DND-41 (cell line): ENCODE measurements at regions not wholly inside any gene's neighbourhood (a gene's known extent, or its start where the extent isn't known, plus 50 kb on each side); places are given as distances from the start of the nearest gene placed in this dataset.

Experiments used
- EZH2 ChIP-seq: IDR thresholded peaks from 3 replicates; pipeline ENCODE4 v1.6.1; 2012; ENCODE audit warnings: borderline replicate concordance, low read depth, mild to moderate bottlenecking, moderate library complexity, low read length, inconsistent platforms; ENCODE audit not compliant: severe bottlenecking
- TF ChIP-seq, protein P1 (sequence below): IDR thresholded peaks from 2 replicates; pipeline ENCODE4 v1.5.1; 2012; ENCODE audit warnings: borderline replicate concordance, low read length, moderate library complexity, mild to moderate bottlenecking; ENCODE audit not compliant: poor library complexity, severe bottlenecking; ENCODE audit errors: extremely low read depth

DNA sequence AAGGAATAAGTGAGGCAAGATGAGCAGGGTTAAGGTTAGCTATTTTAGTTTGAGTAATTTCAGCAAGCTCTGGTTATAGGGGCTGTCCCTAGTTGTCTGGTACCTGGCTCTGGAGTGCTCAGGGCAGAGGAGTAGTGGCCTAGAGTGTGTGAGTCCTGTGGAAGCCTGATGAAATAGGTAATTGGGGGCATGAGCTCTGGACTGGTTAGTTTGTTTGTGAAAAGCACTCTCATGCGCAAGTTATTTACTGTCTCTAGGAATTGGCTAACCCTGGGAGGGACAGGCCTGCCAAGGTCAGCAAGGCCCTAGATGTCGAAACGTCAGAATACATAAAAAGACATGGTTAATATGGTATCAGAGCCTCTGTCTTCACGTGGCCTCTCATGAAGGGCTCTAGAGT is 900.1 kb downstream of the PCDH17 start:
- TF ChIP-seq, protein P1, sequence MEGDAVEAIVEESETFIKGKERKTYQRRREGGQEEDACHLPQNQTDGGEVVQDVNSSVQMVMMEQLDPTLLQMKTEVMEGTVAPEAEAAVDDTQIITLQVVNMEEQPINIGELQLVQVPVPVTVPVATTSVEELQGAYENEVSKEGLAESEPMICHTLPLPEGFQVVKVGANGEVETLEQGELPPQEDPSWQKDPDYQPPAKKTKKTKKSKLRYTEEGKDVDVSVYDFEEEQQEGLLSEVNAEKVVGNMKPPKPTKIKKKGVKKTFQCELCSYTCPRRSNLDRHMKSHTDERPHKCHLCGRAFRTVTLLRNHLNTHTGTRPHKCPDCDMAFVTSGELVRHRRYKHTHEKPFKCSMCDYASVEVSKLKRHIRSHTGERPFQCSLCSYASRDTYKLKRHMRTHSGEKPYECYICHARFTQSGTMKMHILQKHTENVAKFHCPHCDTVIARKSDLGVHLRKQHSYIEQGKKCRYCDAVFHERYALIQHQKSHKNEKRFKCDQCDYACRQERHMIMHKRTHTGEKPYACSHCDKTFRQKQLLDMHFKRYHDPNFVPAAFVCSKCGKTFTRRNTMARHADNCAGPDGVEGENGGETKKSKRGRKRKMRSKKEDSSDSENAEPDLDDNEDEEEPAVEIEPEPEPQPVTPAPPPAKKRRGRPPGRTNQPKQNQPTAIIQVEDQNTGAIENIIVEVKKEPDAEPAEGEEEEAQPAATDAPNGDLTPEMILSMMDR: no peak
- no peak for TF ChIP-seq EZH2
